AG09309 (cell line): ENCODE measurements at regions not wholly inside any gene's neighbourhood (a gene's known extent, or its start where the extent isn't known, plus 50 kb on each side); places are given as distances from the start of the nearest gene placed in this dataset.

ENCODE experiments used
- DNase-seq: peaks from one replicate; pipeline ENCODE4 v3.0.0-alpha.2; 2010; ENCODE audit warnings: low read depth
- H3K4me3 ChIP-seq: 2 replicates; pipeline ENCODE4 v1.5.1; 2011; ENCODE audit warnings: mild to moderate bottlenecking, low read depth, low read length, moderate library complexity; ENCODE audit not compliant: control insufficient read depth
- CTCF ChIP-seq: IDR thresholded peaks from 2 replicates; pipeline ENCODE4 v1.5.1; 2011; ENCODE audit warnings: mild to moderate bottlenecking, low read depth, low read length, inconsistent platforms; ENCODE audit not compliant: insufficient read depth, control insufficient read depth; ENCODE audit errors: missing control alignments

- no peak overlapping the region for H3K4me3 ChIP-seq
- DNase-seq: no peak
- no peak for TF ChIP-seq CTCF
Measured at GRCh38 chr10:130806426-130806825, 505.1 kb downstream of the TCERG1L start.

DNA sequence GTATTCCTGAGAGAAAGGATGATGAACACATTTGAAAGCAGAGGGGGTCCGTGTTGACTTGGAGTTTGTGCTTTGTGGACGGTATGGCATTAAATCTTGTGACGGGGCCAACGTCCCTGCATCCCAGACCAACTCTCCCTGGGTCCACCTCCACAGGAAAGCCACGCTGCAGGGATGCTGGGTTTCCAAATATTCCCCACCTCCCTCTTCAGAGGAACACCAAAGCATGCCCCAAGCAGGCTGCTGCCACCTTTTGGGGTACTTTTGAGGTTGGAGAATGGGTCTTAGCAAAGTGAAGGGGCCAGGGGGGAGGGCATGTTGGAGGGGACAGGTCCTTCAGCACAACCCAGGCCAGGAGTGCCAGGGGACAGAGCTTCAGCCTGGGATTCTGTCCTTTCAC is 504.4 kb downstream of the TCERG1L start:
- no peak overlapping the region for H3K4me3 ChIP-seq
- no peak for TF ChIP-seq CTCF
- no peak for DNase-seq

GRCh38 chr10:130807721-130808120 is 503.8 kb downstream of the TCERG1L start:
- no peak for TF ChIP-seq CTCF
- no peak overlapping the region for H3K4me3 ChIP-seq
- no peak for DNase-seq

GRCh38 chr10:130808243-130808642 is 503.3 kb downstream of the TCERG1L start:
- DNase-seq: no peak
- H3K4me3 ChIP-seq: no peak overlapping the region
- no peak for TF ChIP-seq CTCF

DNA sequence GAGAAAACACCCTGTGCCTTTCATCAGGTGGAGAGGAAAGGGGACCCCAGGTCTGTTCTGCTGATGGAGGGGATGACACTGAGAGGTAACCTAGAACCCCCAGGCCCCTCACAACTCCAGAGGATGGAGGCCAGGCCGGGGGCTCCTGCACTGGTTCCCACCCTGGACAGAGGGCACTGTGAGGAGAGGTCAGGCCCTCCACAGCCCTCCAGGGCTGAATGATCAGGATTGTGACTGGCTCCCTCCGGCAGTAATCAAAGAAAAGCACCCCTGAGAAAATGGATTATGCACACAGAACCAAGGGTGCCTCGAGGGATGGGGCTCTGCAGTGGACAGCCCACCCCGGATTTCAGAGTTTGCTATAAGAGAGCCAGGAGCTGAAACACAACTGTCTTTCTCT is 502.8 kb downstream of the TCERG1L start:
- no peak overlapping the region for H3K4me3 ChIP-seq
- TF ChIP-seq CTCF: no peak
- DNase-seq: no peak

DNA sequence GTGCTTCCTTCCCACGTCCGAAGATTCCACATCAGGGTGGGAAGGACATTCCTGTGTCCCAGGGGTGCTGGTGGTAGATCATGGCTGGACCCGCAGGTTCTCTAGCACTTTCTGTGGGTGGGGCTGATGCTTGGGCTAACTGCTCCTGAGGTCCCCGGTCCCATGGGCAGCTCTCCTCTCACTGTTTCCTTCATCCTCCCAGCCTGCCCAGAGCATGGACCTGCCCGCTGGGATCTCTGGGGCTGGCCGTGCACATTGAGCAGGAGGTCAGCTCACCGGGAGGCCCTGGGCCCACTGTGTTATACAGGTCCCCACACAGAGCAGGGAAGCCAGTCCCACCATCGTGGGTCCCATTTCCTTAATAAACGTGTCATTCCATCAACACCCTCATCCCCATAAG is 502.3 kb downstream of the TCERG1L start:
- no peak overlapping the region for H3K4me3 ChIP-seq
- no peak for TF ChIP-seq CTCF
- DNase-seq: no peak

DNA sequence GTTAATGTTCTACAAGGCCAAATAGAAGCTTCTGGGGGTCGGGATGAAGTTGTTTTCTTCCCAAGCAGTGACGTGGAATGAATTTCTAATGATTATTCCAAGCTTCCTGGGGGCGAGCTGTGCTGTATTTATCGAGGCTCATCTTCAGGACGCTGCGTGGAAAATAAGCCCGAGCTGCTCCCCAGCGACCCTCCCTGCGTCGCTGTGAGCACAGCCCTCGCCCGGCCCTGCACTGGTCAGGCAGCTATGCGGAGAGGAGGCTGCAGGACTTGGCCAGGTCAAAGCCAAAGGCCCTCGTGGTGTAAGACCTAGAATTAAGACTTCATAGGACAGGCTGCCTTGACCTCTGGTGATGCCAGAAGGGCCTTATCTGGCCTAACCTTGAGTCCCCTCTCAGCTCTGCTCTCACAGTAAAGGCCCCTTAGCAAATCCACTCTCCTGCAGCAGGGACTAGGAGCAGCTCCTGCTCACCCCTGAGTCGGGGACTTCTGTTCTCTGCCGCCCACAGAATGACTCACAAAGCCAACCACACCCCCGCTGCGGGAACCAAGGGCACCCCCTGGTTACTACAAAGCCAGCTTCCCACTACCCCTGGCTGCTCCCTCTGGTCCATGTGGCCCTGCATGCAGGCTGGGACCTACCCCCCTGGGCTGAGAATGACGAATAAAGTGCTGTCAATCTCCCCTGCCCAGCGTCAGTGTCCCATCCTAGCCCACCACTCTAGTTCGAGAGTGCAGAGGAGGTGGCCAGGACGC is 501.6 kb downstream of the TCERG1L start:
- no peak for DNase-seq
- no peak for TF ChIP-seq CTCF
- H3K4me3 ChIP-seq: no peak overlapping the region
